ENCODE measurements at regions not wholly inside any gene's neighbourhood (a gene's known extent, or its start where the extent isn't known, plus 50 kb on each side); places are given as distances from the start of the nearest gene placed in this dataset.

- no peak for DNase-seq (ENCODE audit: low read depth)
These were observed 851.0 kb upstream of the PHF14 start for GRCh38 chr7:10122551-10123100.

GRCh38 chr7:10128748-10129147, 844.9 kb upstream of the PHF14 start:
- no peak for DNase-seq (ENCODE audit: low read depth)

- no peak for DNase-seq (ENCODE audit: low read depth)
These were observed 835.4 kb upstream of the PHF14 start for GRCh38 chr7:10138087-10138854.

GRCh38 chr7:10146271-10146670, 827.4 kb upstream of the PHF14 start:
- DNase-seq (ENCODE audit: low read depth) = no peak

GRCh38 chr7:10156972-10157371, 816.7 kb upstream of the PHF14 start:
- DNase-seq (ENCODE audit: low read depth) = no peak

GRCh38 chr7:10181996-10182395, 791.7 kb upstream of the PHF14 start:
- no peak for DNase-seq (ENCODE audit: low read depth)

GRCh38 chr7:10192074-10192473, 781.6 kb upstream of the PHF14 start:
- DNase-seq (ENCODE audit: low read depth) = no peak

GRCh38 chr7:10205696-10206095, 768.0 kb upstream of the PHF14 start:
- no peak for DNase-seq (ENCODE audit: low read depth)

GRCh38 chr7:10210000-10210399, 763.7 kb upstream of the PHF14 start:
- no peak for DNase-seq (ENCODE audit: low read depth)

GRCh38 chr7:10211016-10211415, 762.7 kb upstream of the PHF14 start:
- no peak for DNase-seq (ENCODE audit: low read depth)

- DNase-seq (ENCODE audit: low read depth) = no peak
These were observed 761.8 kb upstream of the PHF14 start for GRCh38 chr7:10211861-10212260.

- no peak for DNase-seq (ENCODE audit: low read depth)
These were observed 761.0 kb upstream of the PHF14 start for GRCh38 chr7:10212649-10213048.

- DNase-seq (ENCODE audit: low read depth) = no peak
These were observed 757.2 kb upstream of the PHF14 start for GRCh38 chr7:10216462-10216861.

- DNase-seq (ENCODE audit: low read depth) = no peak
These were observed 752.6 kb upstream of the PHF14 start for GRCh38 chr7:10221084-10221483.

- DNase-seq (ENCODE audit: low read depth) = no peak
These were observed 750.7 kb upstream of the PHF14 start for GRCh38 chr7:10222976-10223375.

- no peak for DNase-seq (ENCODE audit: low read depth)
These were observed 748.4 kb upstream of the PHF14 start for GRCh38 chr7:10225275-10225674.

- DNase-seq (ENCODE audit: low read depth) = no peak
These were observed 736.4 kb upstream of the PHF14 start for GRCh38 chr7:10237306-10237705.

GRCh38 chr7:10238641-10239040, 735.0 kb upstream of the PHF14 start:
- no peak for DNase-seq (ENCODE audit: low read depth)

- no peak for DNase-seq (ENCODE audit: low read depth)
These were observed 733.9 kb upstream of the PHF14 start for GRCh38 chr7:10239695-10240345.

- DNase-seq (ENCODE audit: low read depth) = no peak
These were observed 728.3 kb upstream of the PHF14 start for GRCh38 chr7:10245406-10245805.

- DNase-seq (ENCODE audit: low read depth) = no peak
These were observed 716.2 kb upstream of the PHF14 start for GRCh38 chr7:10257438-10257837.

- DNase-seq (ENCODE audit: low read depth) = no peak
These were observed 706.7 kb upstream of the PHF14 start for GRCh38 chr7:10266976-10267375.

GRCh38 chr7:10268034-10268433, 705.6 kb upstream of the PHF14 start:
- no peak for DNase-seq (ENCODE audit: low read depth)

GRCh38 chr7:10282909-10283308, 690.8 kb upstream of the PHF14 start:
- no peak for DNase-seq (ENCODE audit: low read depth)
